ENCODE measurements at regions not wholly inside any gene's neighbourhood (a gene's known extent, or its start where the extent isn't known, plus 50 kb on each side); places are given as distances from the start of the nearest gene placed in this dataset.

DNA sequence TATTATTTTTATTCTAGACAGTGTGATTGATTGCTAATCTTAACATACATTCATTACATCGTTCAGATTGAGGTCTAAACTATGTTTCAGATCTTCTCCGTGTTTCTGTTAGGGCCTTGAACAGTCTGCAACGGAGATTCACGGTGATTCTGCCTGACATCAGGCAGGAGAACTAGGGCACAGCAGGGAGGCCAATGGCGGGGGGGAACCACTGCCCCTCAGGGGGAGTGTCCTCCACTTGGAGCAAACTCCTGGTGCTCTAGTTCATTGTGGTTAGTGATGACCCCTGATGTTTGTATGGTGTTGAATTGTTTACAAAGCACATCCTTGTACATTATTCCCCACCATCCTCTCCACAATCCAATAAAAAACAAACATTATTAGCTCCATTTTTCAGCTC is 173.5 kb downstream of the ZNF608 start:
- POLR2A ChIA-PET: no interaction called here

More for the DNA sequence above, 173.5 kb downstream of the ZNF608 start:
- no peak for TF ChIP-seq PTBP1 (IDR thresholded peaks at IDR 0.05; ENCODE audit: low read depth, low read length, poor library complexity, severe bottlenecking)
- TF ChIP-seq, protein P1, sequence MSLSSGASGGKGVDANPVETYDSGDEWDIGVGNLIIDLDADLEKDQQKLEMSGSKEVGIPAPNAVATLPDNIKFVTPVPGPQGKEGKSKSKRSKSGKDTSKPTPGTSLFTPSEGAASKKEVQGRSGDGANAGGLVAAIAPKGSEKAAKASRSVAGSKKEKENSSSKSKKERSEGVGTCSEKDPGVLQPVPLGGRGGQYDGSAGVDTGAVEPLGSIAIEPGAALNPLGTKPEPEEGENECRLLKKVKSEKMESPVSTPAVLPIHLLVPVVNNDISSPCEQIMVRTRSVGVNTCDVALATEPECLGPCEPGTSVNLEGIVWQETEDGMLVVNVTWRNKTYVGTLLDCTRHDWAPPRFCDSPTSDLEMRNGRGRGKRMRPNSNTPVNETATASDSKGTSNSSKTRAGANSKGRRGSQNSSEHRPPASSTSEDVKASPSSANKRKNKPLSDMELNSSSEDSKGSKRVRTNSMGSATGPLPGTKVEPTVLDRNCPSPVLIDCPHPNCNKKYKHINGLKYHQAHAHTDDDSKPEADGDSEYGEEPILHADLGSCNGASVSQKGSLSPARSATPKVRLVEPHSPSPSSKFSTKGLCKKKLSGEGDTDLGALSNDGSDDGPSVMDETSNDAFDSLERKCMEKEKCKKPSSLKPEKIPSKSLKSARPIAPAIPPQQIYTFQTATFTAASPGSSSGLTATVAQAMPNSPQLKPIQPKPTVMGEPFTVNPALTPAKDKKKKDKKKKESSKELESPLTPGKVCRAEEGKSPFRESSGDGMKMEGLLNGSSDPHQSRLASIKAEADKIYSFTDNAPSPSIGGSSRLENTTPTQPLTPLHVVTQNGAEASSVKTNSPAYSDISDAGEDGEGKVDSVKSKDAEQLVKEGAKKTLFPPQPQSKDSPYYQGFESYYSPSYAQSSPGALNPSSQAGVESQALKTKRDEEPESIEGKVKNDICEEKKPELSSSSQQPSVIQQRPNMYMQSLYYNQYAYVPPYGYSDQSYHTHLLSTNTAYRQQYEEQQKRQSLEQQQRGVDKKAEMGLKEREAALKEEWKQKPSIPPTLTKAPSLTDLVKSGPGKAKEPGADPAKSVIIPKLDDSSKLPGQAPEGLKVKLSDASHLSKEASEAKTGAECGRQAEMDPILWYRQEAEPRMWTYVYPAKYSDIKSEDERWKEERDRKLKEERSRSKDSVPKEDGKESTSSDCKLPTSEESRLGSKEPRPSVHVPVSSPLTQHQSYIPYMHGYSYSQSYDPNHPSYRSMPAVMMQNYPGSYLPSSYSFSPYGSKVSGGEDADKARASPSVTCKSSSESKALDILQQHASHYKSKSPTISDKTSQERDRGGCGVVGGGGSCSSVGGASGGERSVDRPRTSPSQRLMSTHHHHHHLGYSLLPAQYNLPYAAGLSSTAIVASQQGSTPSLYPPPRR (CRISPR knock-in tag; IDR thresholded peaks at IDR 0.05; ENCODE audit: borderline replicate concordance): no peak
- no peak for TF ChIP-seq ZNF530 (CRISPR knock-in tag; IDR thresholded peaks at IDR 0.05; ENCODE audit: low read depth)
- TF ChIP-seq SPEN (CRISPR knock-in tag; IDR thresholded peaks at IDR 0.05; ENCODE audit: low read depth): no peak
- TF ChIP-seq RAD21 (CRISPR knock-in tag; IDR thresholded peaks at IDR 0.05): no peak
- TF ChIP-seq PHF5A (CRISPR knock-in tag; IDR thresholded peaks at IDR 0.05; ENCODE audit: low read depth, unreplicated experiment): no peak
- TF ChIP-seq PAF1 (CRISPR knock-in tag; IDR thresholded peaks at IDR 0.05): no peak
- TF ChIP-seq, protein P2, sequence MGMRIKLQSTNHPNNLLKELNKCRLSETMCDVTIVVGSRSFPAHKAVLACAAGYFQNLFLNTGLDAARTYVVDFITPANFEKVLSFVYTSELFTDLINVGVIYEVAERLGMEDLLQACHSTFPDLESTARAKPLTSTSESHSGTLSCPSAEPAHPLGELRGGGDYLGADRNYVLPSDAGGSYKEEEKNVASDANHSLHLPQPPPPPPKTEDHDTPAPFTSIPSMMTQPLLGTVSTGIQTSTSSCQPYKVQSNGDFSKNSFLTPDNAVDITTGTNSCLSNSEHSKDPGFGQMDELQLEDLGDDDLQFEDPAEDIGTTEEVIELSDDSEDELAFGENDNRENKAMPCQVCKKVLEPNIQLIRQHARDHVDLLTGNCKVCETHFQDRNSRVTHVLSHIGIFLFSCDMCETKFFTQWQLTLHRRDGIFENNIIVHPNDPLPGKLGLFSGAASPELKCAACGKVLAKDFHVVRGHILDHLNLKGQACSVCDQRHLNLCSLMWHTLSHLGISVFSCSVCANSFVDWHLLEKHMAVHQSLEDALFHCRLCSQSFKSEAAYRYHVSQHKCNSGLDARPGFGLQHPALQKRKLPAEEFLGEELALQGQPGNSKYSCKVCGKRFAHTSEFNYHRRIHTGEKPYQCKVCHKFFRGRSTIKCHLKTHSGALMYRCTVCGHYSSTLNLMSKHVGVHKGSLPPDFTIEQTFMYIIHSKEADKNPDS (CRISPR knock-in tag; IDR thresholded peaks at IDR 0.05): no peak
- TF ChIP-seq MXI1 (IDR thresholded peaks at IDR 0.05; ENCODE audit: borderline replicate concordance, low read depth, low read length): no peak
- Histone ChIP-seq H3K27ac (ENCODE audit: extremely low read length, insufficient read depth, low read length) (no peak overlapping the region), H3K79me2 (ENCODE audit: insufficient read depth, low read length) (no peaks in the 10 kb centered on the region), H3K4me1 (ENCODE audit: insufficient read depth, low read length) (peaks cover 60% of the 10 kb centered on the region), H3K4me2 (ENCODE audit: low read depth, low read length) (no peak overlapping the region; the same call in 1 of the 2 replicates), H3K9ac (ENCODE audit: insufficient read depth, low read depth, low read length) (no peak overlapping the region), H3K9me3 (ENCODE audit: low read length) (no peaks in the 10 kb centered on the region), H3K4me3 (replicated peaks in 1 of 3; ENCODE audit: insufficient read depth in 1 of 3, low read depth in 2 of 3, low read length in 3 of 3) (no peak overlapping the region), H4K20me1 (ENCODE audit: insufficient read depth, low read length) (no peaks in the 10 kb centered on the region), H3K36me3 (replicated peaks in 1 of 2; ENCODE audit: control insufficient read depth in 1 of 2, insufficient read depth in 2 of 2, low read length in 2 of 2) (no peaks in the 10 kb centered on the region), H2AFZ (ENCODE audit: low read length) (no peak overlapping the region), H3K27me3 (ENCODE audit: control insufficient read depth in 1 of 2, insufficient read depth in 2 of 2, low read length in 2 of 2) (no peaks in the 10 kb centered on the region)
- intact Hi-C loops (cut with micrococcal nuclease; ENCODE audit: unreplicated experiment) (no loop called here), in situ Hi-C loops (cut with HindIII; ENCODE audit: extremely low pct_ligation_motif_present, low pct_unique_long_range_greater_than_20kb) (no loop called here)
- CTCF ChIA-PET (ENCODE audit: low intra/inter-chr PET ratio, low total read pairs): no interaction called here
- ATAC-seq: no peak
- no TSS peak for BruUV-seq (replicated peaks)
- FAIRE-seq: no peak
- DNase-seq (ENCODE audit: low spot score): no peak
- whole genome bisulfite sequencing (ENCODE audit: low lambda C conversion rate): 69% methylated on average over 4 of the region's 5 CpGs
